ENCODE measurements at regions not wholly inside any gene's neighbourhood (a gene's known extent, or its start where the extent isn't known, plus 50 kb on each side); places are given as distances from the start of the nearest gene placed in this dataset.

DNA sequence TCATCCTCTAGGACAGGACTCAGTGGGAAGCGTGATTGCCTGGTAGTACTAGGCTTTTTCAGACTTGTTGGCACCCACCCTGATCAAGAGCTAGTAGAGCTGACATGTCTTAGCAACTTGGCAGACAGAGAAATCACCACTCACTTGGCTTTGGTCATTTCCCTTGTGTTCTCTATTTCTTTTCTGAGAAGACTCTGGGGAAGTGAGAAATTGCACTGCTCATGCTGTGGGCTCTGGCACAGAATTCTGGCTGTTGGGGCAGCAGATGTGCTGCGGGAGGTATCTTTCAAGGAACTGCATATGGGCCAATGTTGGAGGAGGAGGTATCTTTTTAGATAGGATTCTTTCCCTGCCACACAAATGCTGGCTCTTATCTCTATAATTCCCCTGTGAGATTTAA lies 529.1 kb upstream of the MEX3C start:
- TF ChIP-seq ZNF263 (CRISPR knock-in tag; IDR thresholded peaks at IDR 0.05; ENCODE audit: borderline replicate concordance) = no peak
- TF ChIP-seq SP2 (IDR thresholded peaks at IDR 0.05; ENCODE audit: extremely low read depth, low read depth, low read length, poor library complexity, severe bottlenecking) = no peak
- TF ChIP-seq, protein P1, sequence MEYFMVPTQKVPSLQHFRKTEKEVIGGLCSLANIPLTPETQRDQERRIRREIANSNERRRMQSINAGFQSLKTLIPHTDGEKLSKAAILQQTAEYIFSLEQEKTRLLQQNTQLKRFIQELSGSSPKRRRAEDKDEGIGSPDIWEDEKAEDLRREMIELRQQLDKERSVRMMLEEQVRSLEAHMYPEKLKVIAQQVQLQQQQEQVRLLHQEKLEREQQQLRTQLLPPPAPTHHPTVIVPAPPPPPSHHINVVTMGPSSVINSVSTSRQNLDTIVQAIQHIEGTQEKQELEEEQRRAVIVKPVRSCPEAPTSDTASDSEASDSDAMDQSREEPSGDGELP (CRISPR knock-in tag; IDR thresholded peaks at IDR 0.05; ENCODE audit: borderline replicate concordance) = no peak
- TF ChIP-seq, protein P2, sequence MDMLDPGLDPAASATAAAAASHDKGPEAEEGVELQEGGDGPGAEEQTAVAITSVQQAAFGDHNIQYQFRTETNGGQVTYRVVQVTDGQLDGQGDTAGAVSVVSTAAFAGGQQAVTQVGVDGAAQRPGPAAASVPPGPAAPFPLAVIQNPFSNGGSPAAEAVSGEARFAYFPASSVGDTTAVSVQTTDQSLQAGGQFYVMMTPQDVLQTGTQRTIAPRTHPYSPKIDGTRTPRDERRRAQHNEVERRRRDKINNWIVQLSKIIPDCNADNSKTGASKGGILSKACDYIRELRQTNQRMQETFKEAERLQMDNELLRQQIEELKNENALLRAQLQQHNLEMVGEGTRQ (CRISPR knock-in tag; IDR thresholded peaks at IDR 0.05) = no peak
- no peak for TF ChIP-seq POLR2A (conservative IDR thresholded peaks at IDR 0.05)
- TF ChIP-seq, protein P3, sequence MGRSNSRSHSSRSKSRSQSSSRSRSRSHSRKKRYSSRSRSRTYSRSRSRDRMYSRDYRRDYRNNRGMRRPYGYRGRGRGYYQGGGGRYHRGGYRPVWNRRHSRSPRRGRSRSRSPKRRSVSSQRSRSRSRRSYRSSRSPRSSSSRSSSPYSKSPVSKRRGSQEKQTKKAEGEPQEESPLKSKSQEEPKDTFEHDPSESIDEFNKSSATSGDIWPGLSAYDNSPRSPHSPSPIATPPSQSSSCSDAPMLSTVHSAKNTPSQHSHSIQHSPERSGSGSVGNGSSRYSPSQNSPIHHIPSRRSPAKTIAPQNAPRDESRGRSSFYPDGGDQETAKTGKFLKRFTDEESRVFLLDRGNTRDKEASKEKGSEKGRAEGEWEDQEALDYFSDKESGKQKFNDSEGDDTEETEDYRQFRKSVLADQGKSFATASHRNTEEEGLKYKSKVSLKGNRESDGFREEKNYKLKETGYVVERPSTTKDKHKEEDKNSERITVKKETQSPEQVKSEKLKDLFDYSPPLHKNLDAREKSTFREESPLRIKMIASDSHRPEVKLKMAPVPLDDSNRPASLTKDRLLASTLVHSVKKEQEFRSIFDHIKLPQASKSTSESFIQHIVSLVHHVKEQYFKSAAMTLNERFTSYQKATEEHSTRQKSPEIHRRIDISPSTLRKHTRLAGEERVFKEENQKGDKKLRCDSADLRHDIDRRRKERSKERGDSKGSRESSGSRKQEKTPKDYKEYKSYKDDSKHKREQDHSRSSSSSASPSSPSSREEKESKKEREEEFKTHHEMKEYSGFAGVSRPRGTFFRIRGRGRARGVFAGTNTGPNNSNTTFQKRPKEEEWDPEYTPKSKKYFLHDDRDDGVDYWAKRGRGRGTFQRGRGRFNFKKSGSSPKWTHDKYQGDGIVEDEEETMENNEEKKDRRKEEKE (IDR thresholded peaks at IDR 0.05; ENCODE audit: borderline replicate concordance in 1 of 2, control insufficient read depth in 1 of 2, low read depth in 2 of 2, low read length in 1 of 2) = no peak
- TF ChIP-seq KDM4B (IDR thresholded peaks at IDR 0.05; ENCODE audit: borderline replicate concordance in 2 of 2, low read depth in 1 of 2) = no peak
- TF ChIP-seq, protein P4, sequence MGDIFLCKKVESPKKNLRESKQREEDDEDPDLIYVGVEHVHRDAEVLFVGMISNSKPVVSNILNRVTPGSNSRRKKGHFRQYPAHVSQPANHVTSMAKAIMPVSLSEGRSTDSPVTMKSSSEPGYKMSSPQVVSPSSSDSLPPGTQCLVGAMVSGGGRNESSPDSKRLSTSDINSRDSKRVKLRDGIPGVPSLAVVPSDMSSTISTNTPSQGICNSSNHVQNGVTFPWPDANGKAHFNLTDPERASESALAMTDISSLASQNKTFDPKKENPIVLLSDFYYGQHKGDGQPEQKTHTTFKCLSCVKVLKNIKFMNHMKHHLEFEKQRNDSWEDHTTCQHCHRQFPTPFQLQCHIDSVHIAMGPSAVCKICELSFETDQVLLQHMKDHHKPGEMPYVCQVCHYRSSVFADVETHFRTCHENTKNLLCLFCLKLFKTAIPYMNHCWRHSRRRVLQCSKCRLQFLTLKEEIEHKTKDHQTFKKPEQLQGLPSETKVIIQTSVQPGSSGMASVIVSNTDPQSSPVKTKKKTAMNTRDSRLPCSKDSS (IDR thresholded peaks at IDR 0.05; ENCODE audit: low read depth, partially characterized antibody) = no peak

Measured in K562 (cell line).